CD4-positive, alpha-beta memory T cell (primary cell): ENCODE measurements at regions not wholly inside any gene's neighbourhood (a gene's known extent, or its start where the extent isn't known, plus 50 kb on each side); places are given as distances from the start of the nearest gene placed in this dataset.

Source experiments
- CTCF ChIA-PET: fragments of 350-600 bp; sonication (Branson Sonifier 250); formaldehyde crosslinking; loops from one replicate; lab custom pipeline; 2021; ENCODE audit warnings: inconsistent platforms; ENCODE audit not compliant: partially characterized antibody; lab: Charles Lee
- POLR2A ChIA-PET: fragments of 350-600 bp; sonication (Branson Sonifier 250); formaldehyde crosslinking; loops from one replicate; lab custom pipeline; 2021; ENCODE audit not compliant: partially characterized antibody; lab: Charles Lee
- DNase-seq, 5 donors: peaks; one replicate each; pipeline versions ENCODE4 v3.0.0 to v3.0.0-alpha.2; 2020 to 2022; ENCODE audit warnings: mixed read lengths in 1 of 5
- H3K27ac ChIP-seq: one replicate; pipeline ENCODE4 v1.7.0; 2013; ENCODE audit warnings: low read depth, low read length
- H3K27me3 ChIP-seq: 2 replicates; pipeline ENCODE4 v1.7.0; 2013; ENCODE audit warnings: mild to moderate bottlenecking, low read length, moderate library complexity; ENCODE audit not compliant: insufficient read depth
- H3K36me3 ChIP-seq: 2 replicates; pipeline ENCODE4 v1.7.0; 2013; ENCODE audit warnings: mild to moderate bottlenecking, low read length, moderate library complexity; ENCODE audit not compliant: insufficient read depth
- H3K4me1 ChIP-seq: 2 replicates; pipeline ENCODE4 v1.7.0; 2013; ENCODE audit warnings: mild to moderate bottlenecking, low read length, moderate library complexity; ENCODE audit not compliant: insufficient read depth
- H3K4me3 ChIP-seq, 2 donors: one replicate each; pipeline ENCODE4 v1.7.0; 2013; ENCODE audit warnings: low read length in 2 of 2, mild to moderate bottlenecking in 1 of 2
- H3K9me3 ChIP-seq, 2 donors: one replicate each; pipeline ENCODE4 v1.7.0; 2013; ENCODE audit warnings: low read length in 2 of 2, control low read depth in 1 of 2; ENCODE audit not compliant: control insufficient read depth in 1 of 2
- H3K27ac Mint-ChIP-seq, 7 donors: one replicate each; pipeline ENCODE4 v1.8.0; 2020 to 2021; ENCODE audit warnings: mixed read lengths in 7 of 7, mild to moderate bottlenecking in 6 of 7, inconsistent platforms in 3 of 7, moderate library complexity in 3 of 7
- H3K27me3 Mint-ChIP-seq, 2 donors: one replicate each; pipeline ENCODE4 v1.8.0; 2020 to 2021; ENCODE audit warnings: mixed read lengths in 2 of 2
- H3K36me3 Mint-ChIP-seq, 2 donors: one replicate each; pipeline ENCODE4 v1.8.0; 2020 to 2021; ENCODE audit warnings: mixed read lengths in 2 of 2, inconsistent platforms in 1 of 2, mild to moderate bottlenecking in 1 of 2
- H3K4me1 Mint-ChIP-seq, 4 donors: one replicate each; pipeline ENCODE4 v1.8.0; 2020 to 2021; ENCODE audit warnings: mixed read lengths in 4 of 4, mild to moderate bottlenecking in 1 of 4
- H3K4me3 Mint-ChIP-seq, 8 donors: one replicate each; pipeline ENCODE4 v1.8.0; 2020 to 2021; ENCODE audit warnings: mixed read lengths in 8 of 8, mild to moderate bottlenecking in 7 of 8, moderate library complexity in 6 of 8, inconsistent platforms in 3 of 8
- H3K9me3 Mint-ChIP-seq, 8 donors: one replicate each; pipeline ENCODE4 v1.8.0; 2020 to 2021; ENCODE audit warnings: mixed read lengths in 8 of 8, mild to moderate bottlenecking in 5 of 8, inconsistent platforms in 3 of 8, moderate library complexity in 1 of 8
- intact Hi-C: fragments of 100-400 bp; cut with micrococcal nuclease; formaldehyde crosslinking; loops from one replicate; pipeline ENCODE4 v1.15.1; 2023

DNA sequence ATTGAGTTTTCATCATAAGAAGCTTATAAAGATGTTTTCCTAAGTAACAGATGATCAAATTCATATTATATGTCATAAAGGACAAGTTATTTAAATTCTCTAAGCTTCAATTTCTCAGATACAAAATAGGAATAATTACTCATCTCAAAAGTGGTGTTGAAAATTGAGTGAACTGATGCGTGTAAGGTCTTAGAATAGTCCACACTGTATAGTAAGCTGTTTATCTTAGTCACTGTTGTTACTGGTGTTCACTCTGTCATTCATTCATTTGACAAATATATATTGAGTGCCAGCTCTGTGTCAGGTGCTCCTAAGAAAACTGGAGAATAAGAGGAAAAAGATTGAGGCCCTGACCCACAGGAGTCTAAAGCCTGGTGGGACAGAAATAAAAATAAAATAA, 186.3 kb upstream of the BRINP3 start:
- Mint-ChIP-seq H3K36me3 (no peaks in the 10 kb centered on the region), H3K4me3 (no peak overlapping the region), H3K27ac (no peak overlapping the region), H3K27me3 (no peaks in the 10 kb centered on the region), H3K9me3 (peaks cover 0 to 11% (median 4%) of the 10 kb centered on the region in 8 donors), H3K4me1 (no peaks in the 10 kb centered on the region)
- no peak for DNase-seq
- no peaks in the 10 kb centered on the region for H3K27me3 ChIP-seq
- H3K9me3 ChIP-seq = no peaks in the 10 kb centered on the region
- CTCF ChIA-PET = no interaction called here
- no peaks in the 10 kb centered on the region for H3K36me3 ChIP-seq
- POLR2A ChIA-PET = no interaction called here
- H3K4me1 ChIP-seq = no peaks in the 10 kb centered on the region
- intact Hi-C loops = no loop called here
- H3K27ac ChIP-seq = no peak overlapping the region
- H3K4me3 ChIP-seq = no peak overlapping the region

DNA sequence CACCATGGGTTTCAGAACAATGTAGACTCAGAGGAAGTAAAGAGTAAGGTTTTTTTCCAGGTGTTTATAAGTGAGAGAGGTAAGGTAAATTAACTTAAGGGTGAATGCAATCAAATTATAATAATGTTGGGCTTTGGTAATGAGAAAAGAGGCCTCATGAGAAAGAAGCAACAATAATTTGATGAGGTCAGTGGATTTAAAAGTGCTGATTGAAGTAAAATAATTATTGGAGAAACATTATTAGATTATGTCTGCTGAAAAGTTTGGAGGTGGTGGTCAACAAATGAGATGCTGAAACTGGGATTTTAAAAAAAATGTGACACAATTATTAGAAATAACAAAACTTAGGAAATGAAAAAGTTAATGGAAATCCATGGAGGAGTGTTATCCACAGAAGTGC, 187.4 kb upstream of the BRINP3 start:
- H3K4me1 Mint-ChIP-seq = no peaks in the 10 kb centered on the region
- intact Hi-C loops = no loop called here
- H3K4me3 Mint-ChIP-seq = no peak overlapping the region
- CTCF ChIA-PET = no interaction called here
- DNase-seq = no peak
- Histone ChIP-seq H3K27ac (no peak overlapping the region), H3K36me3 (no peaks in the 10 kb centered on the region), H3K27me3 (no peaks in the 10 kb centered on the region), H3K4me3 (no peak overlapping the region), H3K9me3 (no peaks in the 10 kb centered on the region), H3K4me1 (no peaks in the 10 kb centered on the region)
- no peaks in the 10 kb centered on the region for H3K27me3 Mint-ChIP-seq
- H3K27ac Mint-ChIP-seq = no peak overlapping the region
- no peaks in the 10 kb centered on the region for H3K36me3 Mint-ChIP-seq
- peaks cover 0 to 14% (median 4%) of the 10 kb centered on the region in 8 donors for H3K9me3 Mint-ChIP-seq
- POLR2A ChIA-PET = no interaction called here

DNA sequence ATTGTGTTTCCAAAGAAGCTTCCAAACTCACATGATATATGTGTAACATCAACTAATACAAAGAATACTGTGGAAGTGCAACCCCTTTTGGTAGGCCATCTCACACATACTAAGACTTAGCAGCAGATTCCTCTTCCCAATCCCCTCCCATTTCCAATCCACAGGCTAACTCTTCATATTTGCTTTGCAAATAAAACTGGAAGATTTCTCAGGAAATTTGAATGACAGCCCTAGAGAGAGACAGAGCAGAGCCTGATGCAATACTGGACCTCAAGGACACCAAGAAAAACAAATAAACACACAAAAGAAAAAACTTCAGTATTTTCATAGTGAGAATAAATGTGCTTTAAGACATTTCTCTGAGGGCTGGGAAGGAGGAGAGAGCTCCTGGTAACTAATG, 190.2 kb upstream of the BRINP3 start:
- no peaks in the 10 kb centered on the region for H3K27me3 ChIP-seq
- ChIA-PET CTCF (no interaction called here), POLR2A (no interaction called here)
- no peaks in the 10 kb centered on the region for H3K36me3 ChIP-seq
- no peak for DNase-seq
- H3K4me1 ChIP-seq = no peaks in the 10 kb centered on the region
- Mint-ChIP-seq H3K4me3 (no peak overlapping the region), H3K36me3 (no peaks in the 10 kb centered on the region), H3K27me3 (no peaks in the 10 kb centered on the region), H3K9me3 (peaks cover 5 to 25% (median 12%) of the 10 kb centered on the region in 8 donors), H3K4me1 (no peaks in the 10 kb centered on the region), H3K27ac (no peak overlapping the region)
- H3K9me3 ChIP-seq = peaks cover 0 to 2% of the 10 kb centered on the region in 2 donors
- no peak overlapping the region for H3K4me3 ChIP-seq
- intact Hi-C loops = no loop called here
- H3K27ac ChIP-seq = no peak overlapping the region

DNA sequence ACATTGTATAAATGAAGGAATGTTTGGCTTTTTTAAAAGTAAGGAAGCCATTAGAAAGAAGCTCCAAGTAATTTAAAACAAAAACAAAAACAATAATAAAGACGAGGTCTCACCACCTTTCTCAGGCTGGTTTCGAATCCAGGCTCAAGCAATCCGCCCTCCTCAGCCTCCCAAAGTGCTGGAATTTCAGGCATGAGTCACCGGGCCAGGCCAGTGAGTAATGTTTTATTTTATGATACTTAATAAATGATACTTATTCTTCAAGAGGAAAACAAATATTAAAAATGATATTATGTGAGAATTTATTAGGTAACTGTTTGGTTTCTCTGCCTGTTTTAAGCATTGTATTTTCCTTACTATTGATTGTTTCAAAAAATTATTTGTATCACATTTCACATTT, 201.4 kb upstream of the BRINP3 start:
- Histone ChIP-seq H3K9me3 (no peaks in the 10 kb centered on the region), H3K4me1 (no peaks in the 10 kb centered on the region), H3K36me3 (no peaks in the 10 kb centered on the region), H3K4me3 (no peak overlapping the region), H3K27me3 (no peaks in the 10 kb centered on the region), H3K27ac (no peak overlapping the region)
- no peak overlapping the region for H3K27ac Mint-ChIP-seq
- DNase-seq = no peak
- intact Hi-C loops = no loop called here
- no peaks in the 10 kb centered on the region for H3K4me1 Mint-ChIP-seq
- H3K4me3 Mint-ChIP-seq = no peak overlapping the region
- POLR2A ChIA-PET = no interaction called here
- H3K9me3 Mint-ChIP-seq = peaks cover 0 to 13% (median 5%) of the 10 kb centered on the region in 8 donors
- CTCF ChIA-PET = no interaction called here
- H3K36me3 Mint-ChIP-seq = no peaks in the 10 kb centered on the region
- H3K27me3 Mint-ChIP-seq = no peaks in the 10 kb centered on the region

DNA sequence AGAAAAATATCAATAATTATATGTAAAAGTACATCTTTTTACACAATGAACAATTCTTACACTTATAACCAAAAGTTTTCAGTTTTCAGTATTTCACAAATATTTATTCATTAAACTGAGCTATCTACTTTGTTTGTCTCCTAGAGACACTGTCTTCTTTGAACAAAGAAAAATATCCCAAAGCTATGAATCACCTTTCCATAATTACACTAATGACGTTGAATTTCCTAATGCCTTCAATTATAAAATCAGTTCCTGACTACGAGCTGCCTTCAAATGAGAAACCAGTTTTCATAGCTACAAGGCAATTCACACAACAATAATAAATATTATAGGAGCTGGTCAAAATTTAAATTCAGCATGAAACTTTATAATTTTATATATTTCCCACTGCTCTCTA, 201.8 kb upstream of the BRINP3 start:
- intact Hi-C loops = no loop called here
- Mint-ChIP-seq H3K4me1 (no peaks in the 10 kb centered on the region), H3K27me3 (no peaks in the 10 kb centered on the region), H3K4me3 (no peak overlapping the region), H3K9me3 (peaks cover 0 to 13% (median 3%) of the 10 kb centered on the region in 8 donors), H3K36me3 (no peaks in the 10 kb centered on the region), H3K27ac (no peak overlapping the region)
- H3K4me1 ChIP-seq = no peaks in the 10 kb centered on the region
- DNase-seq = no peak
- no peak overlapping the region for H3K27ac ChIP-seq
- H3K36me3 ChIP-seq = no peaks in the 10 kb centered on the region
- H3K9me3 ChIP-seq = no peaks in the 10 kb centered on the region
- no peak overlapping the region for H3K4me3 ChIP-seq
- POLR2A ChIA-PET = no interaction called here
- H3K27me3 ChIP-seq = no peaks in the 10 kb centered on the region
- CTCF ChIA-PET = no interaction called here

DNA sequence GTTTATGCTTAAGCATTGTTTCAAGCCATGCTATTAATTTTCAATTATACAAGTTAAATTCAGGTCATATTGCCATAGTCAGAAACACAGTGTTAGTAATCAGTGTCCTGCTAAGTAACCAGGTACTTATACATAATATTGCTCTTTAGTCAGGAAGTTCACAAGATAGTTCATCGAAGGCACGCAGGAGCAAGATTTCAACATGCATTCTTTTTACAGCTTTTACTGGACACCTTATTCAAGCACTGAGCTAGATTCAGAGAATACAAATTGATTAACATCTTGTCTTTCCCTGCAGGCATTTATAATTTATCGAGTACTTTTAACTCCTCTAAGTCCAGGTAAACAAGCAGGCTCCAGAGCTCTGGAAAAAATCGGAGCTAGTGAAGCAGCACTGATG, 202.3 kb upstream of the BRINP3 start:
- Histone ChIP-seq H3K4me1 (no peaks in the 10 kb centered on the region), H3K36me3 (no peaks in the 10 kb centered on the region), H3K27me3 (no peaks in the 10 kb centered on the region), H3K4me3 (no peak overlapping the region), H3K9me3 (no peaks in the 10 kb centered on the region), H3K27ac (no peak overlapping the region)
- no peak for DNase-seq
- CTCF ChIA-PET = no interaction called here
- H3K27me3 Mint-ChIP-seq = no peaks in the 10 kb centered on the region
- POLR2A ChIA-PET = no interaction called here
- H3K36me3 Mint-ChIP-seq = no peaks in the 10 kb centered on the region
- no peaks in the 10 kb centered on the region for H3K4me1 Mint-ChIP-seq
- no peak overlapping the region for H3K4me3 Mint-ChIP-seq
- intact Hi-C loops = no loop called here
- H3K27ac Mint-ChIP-seq = no peak overlapping the region
- peaks cover 0 to 13% (median 3%) of the 10 kb centered on the region in 8 donors for H3K9me3 Mint-ChIP-seq

DNA sequence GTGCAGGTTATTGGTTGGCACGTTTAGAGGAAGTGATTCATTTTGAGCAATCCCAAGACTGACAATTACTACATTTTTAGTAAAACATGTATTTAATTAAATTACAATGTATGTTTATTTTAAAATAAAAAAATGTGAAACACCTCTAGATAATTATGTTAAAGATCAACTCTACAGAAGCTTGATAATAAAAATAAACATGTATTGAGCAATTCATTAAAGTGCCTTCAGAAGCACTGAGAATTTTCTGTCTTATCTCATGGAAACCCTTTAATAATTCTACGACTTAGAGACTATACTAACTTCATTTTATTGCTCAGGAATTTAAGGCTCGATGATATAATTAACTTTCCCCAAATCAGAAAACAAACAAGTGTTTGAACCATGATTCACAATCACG, 208.0 kb upstream of the BRINP3 start:
- H3K4me3 Mint-ChIP-seq = no peak overlapping the region
- no peak for DNase-seq
- no peaks in the 10 kb centered on the region for H3K4me1 Mint-ChIP-seq
- H3K9me3 Mint-ChIP-seq = peaks cover 0 to 9% (median 5%) of the 10 kb centered on the region in 8 donors
- Histone ChIP-seq H3K9me3 (no peaks in the 10 kb centered on the region), H3K36me3 (no peaks in the 10 kb centered on the region), H3K27ac (no peak overlapping the region), H3K4me1 (no peaks in the 10 kb centered on the region), H3K4me3 (no peak overlapping the region), H3K27me3 (no peaks in the 10 kb centered on the region)
- H3K27ac Mint-ChIP-seq = no peak overlapping the region
- no peaks in the 10 kb centered on the region for H3K36me3 Mint-ChIP-seq
- intact Hi-C loops = no loop called here
- no peaks in the 10 kb centered on the region for H3K27me3 Mint-ChIP-seq
- ChIA-PET POLR2A (no interaction called here), CTCF (no interaction called here)

DNA sequence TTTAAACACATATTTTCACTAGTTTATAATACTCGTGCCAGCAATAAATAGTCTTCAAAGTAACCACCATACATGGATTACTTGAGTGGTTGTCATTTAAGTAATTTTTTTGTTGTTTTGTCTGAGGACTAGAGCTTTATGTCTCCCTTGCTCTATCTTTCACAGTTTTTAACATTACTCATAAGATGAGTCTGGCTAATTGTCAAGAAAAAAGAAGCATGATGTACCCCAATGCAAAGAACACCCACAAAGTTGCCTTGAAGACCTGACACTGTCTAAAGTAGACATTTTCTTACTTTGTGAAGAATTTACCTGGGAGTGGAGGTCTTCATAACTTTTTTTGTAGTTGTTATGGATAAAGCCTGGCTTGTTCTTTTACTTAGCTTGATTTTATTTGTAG, 210.4 kb upstream of the BRINP3 start:
- no peaks in the 10 kb centered on the region for H3K27me3 Mint-ChIP-seq
- Histone ChIP-seq H3K36me3 (no peaks in the 10 kb centered on the region), H3K9me3 (no peaks in the 10 kb centered on the region), H3K4me1 (no peaks in the 10 kb centered on the region), H3K27ac (no peak overlapping the region), H3K27me3 (no peaks in the 10 kb centered on the region), H3K4me3 (no peak overlapping the region)
- peaks cover 0 to 16% (median 8%) of the 10 kb centered on the region in 8 donors for H3K9me3 Mint-ChIP-seq
- CTCF ChIA-PET = no interaction called here
- H3K4me3 Mint-ChIP-seq = no peak overlapping the region
- H3K36me3 Mint-ChIP-seq = no peaks in the 10 kb centered on the region
- H3K27ac Mint-ChIP-seq = no peak overlapping the region
- POLR2A ChIA-PET = no interaction called here
- DNase-seq = no peak
- intact Hi-C loops = no loop called here
- H3K4me1 Mint-ChIP-seq = no peaks in the 10 kb centered on the region
